CD8-positive, alpha-beta memory T cell (primary cell): ENCODE measurements at regions not wholly inside any gene's neighbourhood (a gene's known extent, or its start where the extent isn't known, plus 50 kb on each side); places are given as distances from the start of the nearest gene placed in this dataset.

Experiments used
- CTCF ChIA-PET: fragments of 350-600 bp; sonication (Branson Sonifier 250); formaldehyde crosslinking; loops from one replicate; lab custom pipeline; 2021; ENCODE audit warnings: antibody characterized with exemption; lab: Charles Lee
- POLR2A ChIA-PET: fragments of 350-600 bp; sonication (Branson Sonifier 250); formaldehyde crosslinking; loops from one replicate; lab custom pipeline; 2021; ENCODE audit warnings: antibody characterized with exemption; lab: Charles Lee
- DNase-seq, 5 donors: peaks; one replicate each; pipeline versions ENCODE4 v3.0.0 to v3.0.0-alpha.2; 2020 to 2022; ENCODE audit warnings: mixed read lengths in 1 of 5
- H3K27ac ChIP-seq: one replicate; pipeline ENCODE4 v1.7.0; 2013; ENCODE audit warnings: low read depth, mild to moderate bottlenecking, low read length, moderate library complexity
- H3K27me3 ChIP-seq: 2 replicates; pipeline ENCODE4 v1.7.0; 2013; ENCODE audit warnings: low read length, mild to moderate bottlenecking; ENCODE audit not compliant: insufficient read depth, poor library complexity, severe bottlenecking
- H3K36me3 ChIP-seq: 2 replicates; pipeline ENCODE4 v1.7.0; 2013; ENCODE audit warnings: mild to moderate bottlenecking, low read length, moderate library complexity; ENCODE audit not compliant: insufficient read depth
- H3K4me1 ChIP-seq: 2 replicates; pipeline ENCODE4 v1.7.0; 2013; ENCODE audit warnings: mild to moderate bottlenecking, low read length, moderate library complexity; ENCODE audit not compliant: insufficient read depth
- H3K4me3 ChIP-seq: 2 replicates; pipeline ENCODE4 v1.7.0; 2013; ENCODE audit warnings: mild to moderate bottlenecking, low read length
- H3K9me3 ChIP-seq: 2 replicates; pipeline ENCODE4 v1.7.0; 2013; ENCODE audit warnings: mild to moderate bottlenecking, low read length
- H3K27ac Mint-ChIP-seq, 8 donors: one replicate each; pipeline ENCODE4 v1.8.0; 2020 to 2021; ENCODE audit warnings: mixed read lengths in 8 of 8, mild to moderate bottlenecking in 6 of 8, inconsistent platforms in 3 of 8, moderate library complexity in 3 of 8
- H3K27me3 Mint-ChIP-seq, 2 donors: one replicate each; pipeline ENCODE4 v1.8.0; 2020 to 2021; ENCODE audit warnings: mixed read lengths in 2 of 2, mild to moderate bottlenecking in 1 of 2, moderate library complexity in 1 of 2
- H3K36me3 Mint-ChIP-seq, 3 donors: one replicate each; pipeline ENCODE4 v1.8.0; 2020 to 2021; ENCODE audit warnings: mixed read lengths in 3 of 3, inconsistent platforms in 1 of 3, mild to moderate bottlenecking in 1 of 3
- H3K4me1 Mint-ChIP-seq, 3 donors: one replicate each; pipeline ENCODE4 v1.8.0; 2020 to 2021; ENCODE audit warnings: mixed read lengths in 3 of 3, inconsistent platforms in 1 of 3, mild to moderate bottlenecking in 1 of 3
- H3K4me3 Mint-ChIP-seq, 7 donors: one replicate each; pipeline ENCODE4 v1.8.0; 2020 to 2021; ENCODE audit warnings: mixed read lengths in 7 of 7, mild to moderate bottlenecking in 6 of 7, moderate library complexity in 4 of 7, inconsistent platforms in 2 of 7
- H3K9me3 Mint-ChIP-seq, 5 donors: one replicate each; pipeline ENCODE4 v1.8.0; 2020 to 2022; ENCODE audit warnings: mixed read lengths in 5 of 5, mild to moderate bottlenecking in 3 of 5, moderate library complexity in 2 of 5, inconsistent platforms in 1 of 5

- Histone ChIP-seq H3K4me1 (no peaks in the 10 kb centered on the region), H3K27ac (no peak overlapping the region), H3K9me3 (no peaks in the 10 kb centered on the region), H3K27me3 (no peaks in the 10 kb centered on the region), H3K4me3 (no peak overlapping the region), H3K36me3 (no peaks in the 10 kb centered on the region)
- CTCF ChIA-PET, result interaction anchor here (1.0 kb wide), 1 partner anchor 12 kb away, joined by 4 read pairs; no protein-coding TSS in a partner anchor
- Mint-ChIP-seq H3K4me1 (no peaks in the 10 kb centered on the region), H3K36me3 (peaks cover 0 to 1% (median 0%) of the 10 kb centered on the region in 3 donors), H3K27me3 (peaks cover 14 to 45% of the 10 kb centered on the region in 2 donors), H3K27ac (no peak overlapping the region), H3K4me3 (no peak overlapping the region), H3K9me3 (no peaks in the 10 kb centered on the region)
- DNase-seq, result no peak
- POLR2A ChIA-PET, result no interaction called here
Measured at GRCh38 chr15:57824186-57824585, 117.7 kb downstream of the POLR2M start.

- DNase-seq, result no peak
- H3K27me3 Mint-ChIP-seq, result peaks cover 14 to 53% of the 10 kb centered on the region in 2 donors
- ChIA-PET POLR2A (no interaction called here), CTCF (no interaction called here)
- Histone ChIP-seq H3K4me1 (no peaks in the 10 kb centered on the region), H3K27me3 (no peaks in the 10 kb centered on the region), H3K9me3 (no peaks in the 10 kb centered on the region), H3K27ac (no peak overlapping the region), H3K4me3 (no peak overlapping the region), H3K36me3 (no peaks in the 10 kb centered on the region)
- H3K27ac Mint-ChIP-seq, result no peak overlapping the region
- no peaks in the 10 kb centered on the region for H3K9me3 Mint-ChIP-seq
- H3K4me1 Mint-ChIP-seq, result no peaks in the 10 kb centered on the region
- no peaks in the 10 kb centered on the region for H3K36me3 Mint-ChIP-seq
- H3K4me3 Mint-ChIP-seq, result no peak overlapping the region
Measured at GRCh38 chr15:57827021-57827420, 120.5 kb downstream of the POLR2M start.

GRCh38 chr15:57827971-57828370 is 121.5 kb downstream of the POLR2M start:
- ChIA-PET CTCF (no interaction called here), POLR2A (no interaction called here)
- Mint-ChIP-seq H3K27ac (no peak overlapping the region), H3K4me3 (no peak overlapping the region), H3K9me3 (peaks cover 0 to 2% (median 0%) of the 10 kb centered on the region in 5 donors), H3K36me3 (no peaks in the 10 kb centered on the region), H3K27me3 (peaks cover 14 to 52% of the 10 kb centered on the region in 2 donors), H3K4me1 (no peaks in the 10 kb centered on the region)
- no peaks in the 10 kb centered on the region for H3K4me1 ChIP-seq
- H3K4me3 ChIP-seq, result no peak overlapping the region
- DNase-seq, result no peak
- no peaks in the 10 kb centered on the region for H3K27me3 ChIP-seq
- H3K9me3 ChIP-seq, result no peaks in the 10 kb centered on the region
- no peak overlapping the region for H3K27ac ChIP-seq
- H3K36me3 ChIP-seq, result no peaks in the 10 kb centered on the region

DNA sequence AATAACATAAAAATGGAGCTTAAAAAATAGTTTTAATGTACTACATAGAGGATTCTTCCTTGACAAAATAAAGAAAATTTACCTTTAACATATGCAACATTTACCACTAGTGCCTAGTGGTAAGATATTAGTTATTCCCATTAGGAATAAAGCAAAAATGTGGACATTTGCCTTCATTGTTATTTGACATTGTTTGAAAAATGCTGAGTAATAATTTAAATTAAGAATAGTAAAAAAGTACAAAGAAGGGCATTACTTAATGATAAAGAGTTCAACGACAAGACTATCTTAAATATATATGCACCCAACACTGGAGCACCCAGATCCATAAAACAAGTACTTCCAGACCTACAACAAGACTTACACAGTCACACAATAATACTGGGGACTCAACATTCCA is 125.7 kb downstream of the POLR2M start:
- Histone ChIP-seq H3K27me3 (no peaks in the 10 kb centered on the region), H3K4me3 (no peak overlapping the region), H3K9me3 (no peaks in the 10 kb centered on the region), H3K36me3 (no peaks in the 10 kb centered on the region), H3K4me1 (no peaks in the 10 kb centered on the region), H3K27ac (no peak overlapping the region)
- Mint-ChIP-seq H3K27me3 (peaks cover 18 to 69% of the 10 kb centered on the region in 2 donors), H3K4me3 (no peak overlapping the region), H3K36me3 (no peaks in the 10 kb centered on the region), H3K4me1 (no peaks in the 10 kb centered on the region), H3K9me3 (peaks cover 7 to 14% (median 9%) of the 10 kb centered on the region in 5 donors), H3K27ac (no peak overlapping the region)
- CTCF ChIA-PET, result no interaction called here
- POLR2A ChIA-PET, result no interaction called here
- DNase-seq, result no peak

DNA sequence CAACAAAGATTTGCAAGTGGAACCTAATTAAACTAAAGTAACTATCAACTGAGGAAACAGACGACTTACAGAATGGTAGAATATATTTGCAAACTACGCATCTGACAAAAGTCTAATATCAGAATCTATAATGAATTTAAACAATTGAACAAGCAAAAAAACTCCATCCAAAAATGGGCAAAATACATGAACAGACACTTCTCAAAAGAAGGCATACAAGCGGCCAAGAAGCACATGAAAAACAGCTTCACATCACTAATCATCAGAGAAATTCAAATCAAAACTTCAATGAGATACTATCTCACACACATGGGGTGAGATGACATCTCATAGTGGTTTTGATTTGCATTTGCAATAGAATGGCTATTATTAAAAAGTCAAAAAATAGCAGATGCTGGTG is 128.6 kb downstream of the POLR2M start:
- Histone ChIP-seq H3K4me1 (no peaks in the 10 kb centered on the region), H3K27ac (no peak overlapping the region), H3K36me3 (no peaks in the 10 kb centered on the region), H3K4me3 (no peak overlapping the region), H3K9me3 (no peaks in the 10 kb centered on the region), H3K27me3 (no peaks in the 10 kb centered on the region)
- Mint-ChIP-seq H3K27me3 (peaks cover 7 to 47% of the 10 kb centered on the region in 2 donors), H3K36me3 (no peaks in the 10 kb centered on the region), H3K9me3 (peaks cover 7 to 14% (median 9%) of the 10 kb centered on the region in 5 donors), H3K4me3 (no peak overlapping the region), H3K27ac (no peak overlapping the region), H3K4me1 (no peaks in the 10 kb centered on the region)
- no peak for DNase-seq
- POLR2A ChIA-PET, result no interaction called here
- CTCF ChIA-PET, result no interaction called here

GRCh38 chr15:57849317-57849716 is 142.8 kb downstream of the POLR2M start:
- H3K36me3 ChIP-seq, result no peaks in the 10 kb centered on the region
- H3K27ac ChIP-seq, result no peak overlapping the region
- H3K9me3 Mint-ChIP-seq, result peaks cover 0 to 6% (median 0%) of the 10 kb centered on the region in 5 donors
- H3K4me1 ChIP-seq, result no peaks in the 10 kb centered on the region
- no peak overlapping the region for H3K4me3 Mint-ChIP-seq
- H3K4me1 Mint-ChIP-seq, result no peaks in the 10 kb centered on the region
- DNase-seq, result no peak
- H3K36me3 Mint-ChIP-seq, result no peaks in the 10 kb centered on the region
- peaks cover 17 to 36% of the 10 kb centered on the region in 2 donors for H3K27me3 Mint-ChIP-seq
- ChIA-PET POLR2A (no interaction called here), CTCF (no interaction called here)
- H3K27ac Mint-ChIP-seq, result no peak overlapping the region
- no peaks in the 10 kb centered on the region for H3K9me3 ChIP-seq
- H3K27me3 ChIP-seq, result peaks cover 4% of the 10 kb centered on the region
- no peak overlapping the region for H3K4me3 ChIP-seq

DNA sequence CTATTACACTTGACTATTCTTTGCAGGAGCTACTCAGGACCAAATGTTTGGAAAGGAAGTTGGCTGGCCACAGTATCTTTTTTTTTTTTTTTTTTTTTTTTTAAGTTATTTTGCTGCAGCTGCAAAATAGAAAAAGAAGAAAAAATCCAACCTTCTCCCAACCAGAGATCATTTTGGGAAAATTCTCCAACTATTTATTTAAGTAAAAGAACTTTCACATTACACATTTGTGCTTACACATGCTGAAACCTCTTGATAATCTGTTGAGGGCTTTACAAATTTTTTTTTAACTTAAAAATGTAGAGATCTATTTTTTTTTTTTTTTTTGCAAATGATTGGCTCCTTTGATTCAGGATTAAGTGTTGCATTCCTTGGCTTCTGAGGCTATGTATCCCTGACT is 148.0 kb downstream of the POLR2M start:
- no peaks in the 10 kb centered on the region for H3K9me3 ChIP-seq
- no peak for DNase-seq
- H3K4me3 ChIP-seq, result no peak overlapping the region
- H3K27me3 Mint-ChIP-seq, result peaks cover 15 to 29% of the 10 kb centered on the region in 2 donors
- no peak overlapping the region for H3K4me3 Mint-ChIP-seq
- no peaks in the 10 kb centered on the region for H3K36me3 ChIP-seq
- no peaks in the 10 kb centered on the region for H3K4me1 ChIP-seq
- H3K27me3 ChIP-seq, result no peaks in the 10 kb centered on the region
- H3K27ac Mint-ChIP-seq, result no peak overlapping the region
- H3K27ac ChIP-seq, result no peak overlapping the region
- ChIA-PET CTCF (no interaction called here), POLR2A (no interaction called here)
- no peaks in the 10 kb centered on the region for H3K4me1 Mint-ChIP-seq
- H3K9me3 Mint-ChIP-seq, result peaks cover 0 to 4% (median 0%) of the 10 kb centered on the region in 5 donors
- no peaks in the 10 kb centered on the region for H3K36me3 Mint-ChIP-seq

- Histone ChIP-seq H3K4me3 (no peak overlapping the region), H3K4me1 (no peaks in the 10 kb centered on the region), H3K27ac (no peak overlapping the region), H3K27me3 (no peaks in the 10 kb centered on the region), H3K36me3 (no peaks in the 10 kb centered on the region), H3K9me3 (no peaks in the 10 kb centered on the region)
- Mint-ChIP-seq H3K27me3 (peaks cover 7 to 46% of the 10 kb centered on the region in 2 donors), H3K4me1 (no peaks in the 10 kb centered on the region), H3K9me3 (no peaks in the 10 kb centered on the region), H3K4me3 (no peak overlapping the region), H3K36me3 (no peaks in the 10 kb centered on the region), H3K27ac (no peak overlapping the region)
- POLR2A ChIA-PET, result no interaction called here
- CTCF ChIA-PET, result no interaction called here
- DNase-seq, result no peak
Measured at GRCh38 chr15:57857871-57858270, 151.4 kb downstream of the POLR2M start.
